ENCODE measurements at regions not wholly inside any gene's neighbourhood (a gene's known extent, or its start where the extent isn't known, plus 50 kb on each side); places are given as distances from the start of the nearest gene placed in this dataset.

- 17% methylated on average over 6 of the region's 6 CpGs for WGBS (ENCODE audit: low lambda C conversion rate)
- Histone ChIP-seq H3K36me3 (replicated peaks in 1 of 2; ENCODE audit: control insufficient read depth in 1 of 2, insufficient read depth in 2 of 2, low read length in 2 of 2) (no peaks in the 10 kb centered on the region), H4K20me1 (ENCODE audit: insufficient read depth, low read length) (no peaks in the 10 kb centered on the region), H3K27me3 (ENCODE audit: control insufficient read depth in 1 of 2, insufficient read depth in 2 of 2, low read length in 2 of 2) (peaks cover 0 to 5% of the 10 kb centered on the region in 2 experiments; a peak in 4 of 5 replicates), H3K4me1 (ENCODE audit: insufficient read depth, low read length) (no peaks in the 10 kb centered on the region), H2AFZ (ENCODE audit: low read length) (no peak overlapping the region), H3K4me3 (replicated peaks in 1 of 3; ENCODE audit: insufficient read depth in 1 of 3, low read depth in 2 of 3, low read length in 3 of 3) (no peak overlapping the region), H3K9ac (ENCODE audit: insufficient read depth, low read depth, low read length) (no peak overlapping the region), H3K9me3 (ENCODE audit: low read length) (no peaks in the 10 kb centered on the region), H3K79me2 (ENCODE audit: insufficient read depth, low read length) (no peaks in the 10 kb centered on the region), H3K4me2 (ENCODE audit: low read depth, low read length) (no peak overlapping the region), H3K27ac (ENCODE audit: extremely low read length, insufficient read depth, low read length) (no peak overlapping the region)
- POLR2A ChIA-PET = no interaction called here
- TF ChIP-seq ZBTB38 (CRISPR knock-in tag; IDR thresholded peaks at IDR 0.05) (no peak), CTCF (CRISPR knock-in tag; IDR thresholded peaks at IDR 0.05) (peak; percentile 27), SMC3 (IDR thresholded peaks at IDR 0.05; ENCODE audit: low read length) (no peak), STAG1 (CRISPR knock-in tag; IDR thresholded peaks at IDR 0.05) (peak; percentile 21; the same call in 1 of the 2 replicates), GFI1 (CRISPR knock-in tag; IDR thresholded peaks at IDR 0.05; ENCODE audit: borderline replicate concordance) (peak; percentile 85)
- no peak for FAIRE-seq
- peak; percentile 63 for ATAC-seq
- CTCF ChIA-PET (ENCODE audit: low intra/inter-chr PET ratio, low total read pairs) = no interaction called here
- intact Hi-C loops (cut with micrococcal nuclease; ENCODE audit: unreplicated experiment) = no loop called here
- in situ Hi-C loops (cut with HindIII; ENCODE audit: extremely low pct_ligation_motif_present, low pct_unique_long_range_greater_than_20kb) = no loop called here
- no TSS peak for BruUV-seq (replicated peaks)
- DNase-seq (ENCODE audit: low spot score) = no peak
Observed at GRCh38 chr10:29926693-29927048, 132.7 kb downstream of the JCAD start.

- DNase-seq (ENCODE audit: low spot score) = no peak
- H3K36me3 ChIP-seq (replicated peaks in 1 of 2; ENCODE audit: control insufficient read depth in 1 of 2, insufficient read depth in 2 of 2, low read length in 2 of 2) = no peaks in the 10 kb centered on the region
- no peak overlapping the region for H3K4me2 ChIP-seq (ENCODE audit: low read depth, low read length)
- no peak for FAIRE-seq
- CTCF ChIA-PET (ENCODE audit: low intra/inter-chr PET ratio, low total read pairs) = no interaction called here
- intact Hi-C loops (cut with micrococcal nuclease; ENCODE audit: unreplicated experiment) = no loop called here
- in situ Hi-C loops (cut with HindIII; ENCODE audit: extremely low pct_ligation_motif_present, low pct_unique_long_range_greater_than_20kb) = no loop called here
- no peaks in the 10 kb centered on the region for H4K20me1 ChIP-seq (ENCODE audit: insufficient read depth, low read length)
- no peak overlapping the region for H3K9ac ChIP-seq (ENCODE audit: insufficient read depth, low read depth, low read length)
- H3K79me2 ChIP-seq (ENCODE audit: insufficient read depth, low read length) = no peaks in the 10 kb centered on the region
- peaks cover 0 to 5% of the 10 kb centered on the region in 2 experiments; a peak in 4 of 5 replicates for H3K27me3 ChIP-seq (ENCODE audit: control insufficient read depth in 1 of 2, insufficient read depth in 2 of 2, low read length in 2 of 2)
- no TSS peak for BruUV-seq (replicated peaks)
- no peak overlapping the region for H3K4me3 ChIP-seq (replicated peaks in 1 of 3; ENCODE audit: insufficient read depth in 1 of 3, low read depth in 2 of 3, low read length in 3 of 3)
- no peak overlapping the region for H2AFZ ChIP-seq (ENCODE audit: low read length)
- ATAC-seq = no peak
- H3K27ac ChIP-seq (ENCODE audit: extremely low read length, insufficient read depth, low read length) = no peak overlapping the region
- no peaks in the 10 kb centered on the region for H3K9me3 ChIP-seq (ENCODE audit: low read length)
- no peaks in the 10 kb centered on the region for H3K4me1 ChIP-seq (ENCODE audit: insufficient read depth, low read length)
- POLR2A ChIA-PET = no interaction called here
- 26% methylated on average over 11 of the region's 12 CpGs for WGBS (ENCODE audit: low lambda C conversion rate)
- TF ChIP-seq HOXA7 (CRISPR knock-in tag; IDR thresholded peaks at IDR 0.05) = no peak
- no peak for TF ChIP-seq CREBL2 (CRISPR knock-in tag; IDR thresholded peaks at IDR 0.05; ENCODE audit: borderline replicate concordance)
- no peak for TF ChIP-seq SKIL (CRISPR knock-in tag; IDR thresholded peaks at IDR 0.05; ENCODE audit: borderline replicate concordance)
- no peak for TF ChIP-seq MLLT10 (CRISPR knock-in tag; IDR thresholded peaks at IDR 0.05)
- TF ChIP-seq SMAD3 (CRISPR knock-in tag; IDR thresholded peaks at IDR 0.05) = no peak
- no peak for TF ChIP-seq BHLHE40 (IDR thresholded peaks at IDR 0.05; ENCODE audit: low read length)
- TF ChIP-seq POGZ (CRISPR knock-in tag; IDR thresholded peaks at IDR 0.05) = no peak
- TF ChIP-seq FOXO4 (CRISPR knock-in tag; conservative IDR thresholded peaks at IDR 0.05) = no peak
Observed at GRCh38 chr10:29925771-29926692, 133.4 kb downstream of the JCAD start.
